ENCODE measurements at regions not wholly inside any gene's neighbourhood (a gene's known extent, or its start where the extent isn't known, plus 50 kb on each side); places are given as distances from the start of the nearest gene placed in this dataset.

- Mint-ChIP-seq H3K9me3 (no peaks in the 10 kb centered on the region), H3K4me1 (peaks cover 4% of the 10 kb centered on the region; the same call in 1 of the 3 replicates), H3K27ac (no peak overlapping the region), H3K4me3 (no peak overlapping the region), H3K36me3 (ENCODE audit: low read depth) (no peaks in the 10 kb centered on the region), H3K27me3 (ENCODE audit: insufficient read depth, low read depth, poor library complexity) (no peaks in the 10 kb centered on the region)
- no peak for ATAC-seq
- peaks cover 6% of the 10 kb centered on the region; the same call in 1 of the 2 replicates for H3K9me2 ChIP-seq (ENCODE audit: insufficient read depth)
- TF ChIP-seq JUNB (IDR thresholded peaks at IDR 0.05; ENCODE audit: unreplicated experiment): no peak
- TF ChIP-seq, protein P1, sequence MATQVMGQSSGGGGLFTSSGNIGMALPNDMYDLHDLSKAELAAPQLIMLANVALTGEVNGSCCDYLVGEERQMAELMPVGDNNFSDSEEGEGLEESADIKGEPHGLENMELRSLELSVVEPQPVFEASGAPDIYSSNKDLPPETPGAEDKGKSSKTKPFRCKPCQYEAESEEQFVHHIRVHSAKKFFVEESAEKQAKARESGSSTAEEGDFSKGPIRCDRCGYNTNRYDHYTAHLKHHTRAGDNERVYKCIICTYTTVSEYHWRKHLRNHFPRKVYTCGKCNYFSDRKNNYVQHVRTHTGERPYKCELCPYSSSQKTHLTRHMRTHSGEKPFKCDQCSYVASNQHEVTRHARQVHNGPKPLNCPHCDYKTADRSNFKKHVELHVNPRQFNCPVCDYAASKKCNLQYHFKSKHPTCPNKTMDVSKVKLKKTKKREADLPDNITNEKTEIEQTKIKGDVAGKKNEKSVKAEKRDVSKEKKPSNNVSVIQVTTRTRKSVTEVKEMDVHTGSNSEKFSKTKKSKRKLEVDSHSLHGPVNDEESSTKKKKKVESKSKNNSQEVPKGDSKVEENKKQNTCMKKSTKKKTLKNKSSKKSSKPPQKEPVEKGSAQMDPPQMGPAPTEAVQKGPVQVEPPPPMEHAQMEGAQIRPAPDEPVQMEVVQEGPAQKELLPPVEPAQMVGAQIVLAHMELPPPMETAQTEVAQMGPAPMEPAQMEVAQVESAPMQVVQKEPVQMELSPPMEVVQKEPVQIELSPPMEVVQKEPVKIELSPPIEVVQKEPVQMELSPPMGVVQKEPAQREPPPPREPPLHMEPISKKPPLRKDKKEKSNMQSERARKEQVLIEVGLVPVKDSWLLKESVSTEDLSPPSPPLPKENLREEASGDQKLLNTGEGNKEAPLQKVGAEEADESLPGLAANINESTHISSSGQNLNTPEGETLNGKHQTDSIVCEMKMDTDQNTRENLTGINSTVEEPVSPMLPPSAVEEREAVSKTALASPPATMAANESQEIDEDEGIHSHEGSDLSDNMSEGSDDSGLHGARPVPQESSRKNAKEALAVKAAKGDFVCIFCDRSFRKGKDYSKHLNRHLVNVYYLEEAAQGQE (IDR thresholded peaks at IDR 0.05; ENCODE audit: unreplicated experiment): no peak
- TF ChIP-seq ZNF114 (CRISPR knock-in tag; IDR thresholded peaks at IDR 0.05): no peak
- TF ChIP-seq ZNF462 (CRISPR knock-in tag; IDR thresholded peaks at IDR 0.05): no peak
- TF ChIP-seq, protein P2, sequence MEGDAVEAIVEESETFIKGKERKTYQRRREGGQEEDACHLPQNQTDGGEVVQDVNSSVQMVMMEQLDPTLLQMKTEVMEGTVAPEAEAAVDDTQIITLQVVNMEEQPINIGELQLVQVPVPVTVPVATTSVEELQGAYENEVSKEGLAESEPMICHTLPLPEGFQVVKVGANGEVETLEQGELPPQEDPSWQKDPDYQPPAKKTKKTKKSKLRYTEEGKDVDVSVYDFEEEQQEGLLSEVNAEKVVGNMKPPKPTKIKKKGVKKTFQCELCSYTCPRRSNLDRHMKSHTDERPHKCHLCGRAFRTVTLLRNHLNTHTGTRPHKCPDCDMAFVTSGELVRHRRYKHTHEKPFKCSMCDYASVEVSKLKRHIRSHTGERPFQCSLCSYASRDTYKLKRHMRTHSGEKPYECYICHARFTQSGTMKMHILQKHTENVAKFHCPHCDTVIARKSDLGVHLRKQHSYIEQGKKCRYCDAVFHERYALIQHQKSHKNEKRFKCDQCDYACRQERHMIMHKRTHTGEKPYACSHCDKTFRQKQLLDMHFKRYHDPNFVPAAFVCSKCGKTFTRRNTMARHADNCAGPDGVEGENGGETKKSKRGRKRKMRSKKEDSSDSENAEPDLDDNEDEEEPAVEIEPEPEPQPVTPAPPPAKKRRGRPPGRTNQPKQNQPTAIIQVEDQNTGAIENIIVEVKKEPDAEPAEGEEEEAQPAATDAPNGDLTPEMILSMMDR (conservative IDR thresholded peaks at IDR 0.05; ENCODE audit: low read depth in 2 of 2): no peak
- no peak for TF ChIP-seq STAT1 (IDR thresholded peaks at IDR 0.05; ENCODE audit: unreplicated experiment)
- H3K4me1 ChIP-seq (ENCODE audit: insufficient read depth): no peaks in the 10 kb centered on the region
- H3K4me3 ChIP-seq: no peak overlapping the region
- peak overlapping the region; percentile 47; the same call in 1 of the 2 replicates for H2AFZ ChIP-seq
- no peak overlapping the region for H3K4me2 ChIP-seq
- no peaks in the 10 kb centered on the region for H4K20me1 ChIP-seq (replicated peaks; ENCODE audit: insufficient read depth)
- no peaks in the 10 kb centered on the region for H3K79me2 ChIP-seq (replicated peaks; ENCODE audit: insufficient read depth)
- no peak overlapping the region for H3K27ac ChIP-seq (ENCODE audit: low read depth)
- H3F3A ChIP-seq (replicated peaks; ENCODE audit: low read depth): no peaks in the 10 kb centered on the region
- H3K36me3 ChIP-seq (ENCODE audit: insufficient read depth): no peaks in the 10 kb centered on the region
- DNase-seq (ENCODE audit: low spot score): no peak
- H3K27me3 ChIP-seq (ENCODE audit: insufficient read depth): no peaks in the 10 kb centered on the region
Observed at GRCh38 chr6:109314313-109314712, 68.0 kb downstream of the CD164 start.
